ENCODE measurements at regions not wholly inside any gene's neighbourhood (a gene's known extent, or its start where the extent isn't known, plus 50 kb on each side); places are given as distances from the start of the nearest gene placed in this dataset.
"Not testable (repeated sequence)": the region's sequence is repeated elsewhere in the genome, so short reads cannot be mapped to it uniquely, and the experiment has no call there.

DNA sequence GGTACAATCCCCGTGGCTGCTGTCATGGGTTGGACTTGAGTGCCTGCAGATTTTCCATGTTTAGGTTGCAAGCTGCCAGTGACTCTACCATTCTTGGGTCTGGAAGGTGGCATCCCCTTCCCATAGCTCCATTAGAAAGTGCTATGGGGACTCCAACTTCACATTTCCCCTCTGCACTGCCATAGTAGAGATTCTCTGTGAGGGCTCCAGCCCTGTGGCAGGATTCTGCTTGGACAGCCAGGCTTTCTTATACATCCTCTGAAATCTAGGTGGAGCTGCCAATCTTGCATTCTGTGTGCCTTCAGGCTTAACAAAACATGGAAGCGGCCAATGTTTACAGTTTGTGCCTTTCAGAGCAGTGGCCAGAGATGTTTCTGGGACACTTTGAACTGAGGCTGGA lies 636.2 kb downstream of the SLITRK6 start:
- no peak for DNase-seq (ENCODE audit: low read depth)
- H3K4me3 ChIP-seq (ENCODE audit: low read depth, low read length), result no peak overlapping the region
- TF ChIP-seq, protein P1, sequence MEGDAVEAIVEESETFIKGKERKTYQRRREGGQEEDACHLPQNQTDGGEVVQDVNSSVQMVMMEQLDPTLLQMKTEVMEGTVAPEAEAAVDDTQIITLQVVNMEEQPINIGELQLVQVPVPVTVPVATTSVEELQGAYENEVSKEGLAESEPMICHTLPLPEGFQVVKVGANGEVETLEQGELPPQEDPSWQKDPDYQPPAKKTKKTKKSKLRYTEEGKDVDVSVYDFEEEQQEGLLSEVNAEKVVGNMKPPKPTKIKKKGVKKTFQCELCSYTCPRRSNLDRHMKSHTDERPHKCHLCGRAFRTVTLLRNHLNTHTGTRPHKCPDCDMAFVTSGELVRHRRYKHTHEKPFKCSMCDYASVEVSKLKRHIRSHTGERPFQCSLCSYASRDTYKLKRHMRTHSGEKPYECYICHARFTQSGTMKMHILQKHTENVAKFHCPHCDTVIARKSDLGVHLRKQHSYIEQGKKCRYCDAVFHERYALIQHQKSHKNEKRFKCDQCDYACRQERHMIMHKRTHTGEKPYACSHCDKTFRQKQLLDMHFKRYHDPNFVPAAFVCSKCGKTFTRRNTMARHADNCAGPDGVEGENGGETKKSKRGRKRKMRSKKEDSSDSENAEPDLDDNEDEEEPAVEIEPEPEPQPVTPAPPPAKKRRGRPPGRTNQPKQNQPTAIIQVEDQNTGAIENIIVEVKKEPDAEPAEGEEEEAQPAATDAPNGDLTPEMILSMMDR (IDR thresholded peaks at IDR 0.05; ENCODE audit: insufficient read depth, low read length), result no peak

DNA sequence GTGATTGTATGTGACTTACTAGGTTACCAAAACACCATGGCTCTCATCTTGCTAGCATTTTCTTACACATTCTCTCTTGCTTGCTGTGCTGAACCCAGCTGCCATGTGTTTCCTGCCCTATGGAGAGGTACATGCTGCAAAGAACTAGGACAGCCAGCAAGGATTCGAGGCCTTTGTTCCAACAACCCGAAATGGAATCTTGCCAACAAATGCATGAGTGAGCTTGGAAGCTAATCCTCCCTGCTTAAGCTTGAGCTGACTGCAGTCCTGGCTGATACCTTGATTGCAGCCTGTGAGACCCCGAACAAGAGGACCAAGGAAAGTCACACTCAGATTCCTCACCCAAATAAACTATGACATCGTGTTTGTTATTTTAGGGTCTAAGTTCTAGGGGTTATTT lies 651.2 kb downstream of the SLITRK6 start:
- H3K4me3 ChIP-seq (ENCODE audit: low read depth, low read length), result no peak overlapping the region
- TF ChIP-seq, protein P1 (IDR thresholded peaks at IDR 0.05; ENCODE audit: insufficient read depth, low read length), result no peak
- no peak for DNase-seq (ENCODE audit: low read depth)

GRCh38 chr13:85142351-85142927 lies 656.8 kb downstream of the SLITRK6 start:
- no peak overlapping the region for H3K4me3 ChIP-seq (ENCODE audit: low read depth, low read length)
- TF ChIP-seq, protein P1 (IDR thresholded peaks at IDR 0.05; ENCODE audit: insufficient read depth, low read length), result no peak
- no peak for DNase-seq (ENCODE audit: low read depth)

DNA sequence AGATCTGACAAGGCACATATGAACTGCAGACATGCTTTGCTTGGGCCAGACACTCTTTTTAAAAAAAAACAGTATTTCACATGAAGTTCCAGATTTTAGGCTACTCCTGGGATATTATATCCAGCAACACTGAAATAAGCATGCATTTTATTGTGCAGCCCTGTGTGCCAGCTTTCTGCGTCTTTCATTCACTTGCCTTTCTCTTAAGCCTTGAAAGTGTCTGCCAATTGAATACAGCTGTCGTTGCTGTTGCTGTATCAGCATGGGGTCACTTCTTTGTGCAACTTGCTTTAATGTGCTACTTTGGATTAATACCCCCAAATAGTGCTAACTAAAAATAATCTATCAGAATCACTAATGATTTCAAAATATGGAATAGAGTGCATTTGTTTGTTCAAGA lies 657.8 kb downstream of the SLITRK6 start:
- no peak for DNase-seq (ENCODE audit: low read depth)
- H3K4me3 ChIP-seq (ENCODE audit: low read depth, low read length), result no peak overlapping the region
- TF ChIP-seq, protein P1 (IDR thresholded peaks at IDR 0.05; ENCODE audit: insufficient read depth, low read length), result no peak

GRCh38 chr13:85140192-85140591 lies 659.0 kb downstream of the SLITRK6 start:
- no peak for DNase-seq (ENCODE audit: low read depth)
- no peak overlapping the region for H3K4me3 ChIP-seq (ENCODE audit: low read depth, low read length)
- TF ChIP-seq, protein P1 (IDR thresholded peaks at IDR 0.05; ENCODE audit: insufficient read depth, low read length), result no peak

DNA sequence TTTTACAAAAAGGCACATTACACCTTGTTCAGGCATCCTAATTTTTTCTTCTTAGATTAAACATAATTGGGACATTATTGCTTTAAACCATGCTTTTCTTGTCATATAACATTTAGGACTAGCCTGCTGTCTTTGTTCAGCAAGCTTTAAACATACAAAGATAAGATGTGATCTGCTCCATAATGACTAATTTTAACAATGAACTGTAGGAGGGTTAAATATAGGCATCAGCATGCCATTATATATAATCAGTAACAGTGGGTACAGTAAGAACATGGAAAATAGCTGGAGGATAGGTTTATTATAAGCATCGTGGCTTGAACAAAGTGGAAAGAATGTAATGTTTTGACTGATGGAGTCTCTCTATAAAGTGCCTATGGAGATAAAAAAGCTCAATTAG lies 661.7 kb downstream of the SLITRK6 start:
- no peak for DNase-seq (ENCODE audit: low read depth)
- TF ChIP-seq, protein P1 (IDR thresholded peaks at IDR 0.05; ENCODE audit: insufficient read depth, low read length), result no peak
- no peak overlapping the region for H3K4me3 ChIP-seq (ENCODE audit: low read depth, low read length)

- DNase-seq (ENCODE audit: low read depth), result no peak
- TF ChIP-seq, protein P1 (IDR thresholded peaks at IDR 0.05; ENCODE audit: insufficient read depth, low read length), result no peak
- no peak overlapping the region for H3K4me3 ChIP-seq (ENCODE audit: low read depth, low read length)
Observed at GRCh38 chr13:85132986-85133385, 666.2 kb downstream of the SLITRK6 start.

DNA sequence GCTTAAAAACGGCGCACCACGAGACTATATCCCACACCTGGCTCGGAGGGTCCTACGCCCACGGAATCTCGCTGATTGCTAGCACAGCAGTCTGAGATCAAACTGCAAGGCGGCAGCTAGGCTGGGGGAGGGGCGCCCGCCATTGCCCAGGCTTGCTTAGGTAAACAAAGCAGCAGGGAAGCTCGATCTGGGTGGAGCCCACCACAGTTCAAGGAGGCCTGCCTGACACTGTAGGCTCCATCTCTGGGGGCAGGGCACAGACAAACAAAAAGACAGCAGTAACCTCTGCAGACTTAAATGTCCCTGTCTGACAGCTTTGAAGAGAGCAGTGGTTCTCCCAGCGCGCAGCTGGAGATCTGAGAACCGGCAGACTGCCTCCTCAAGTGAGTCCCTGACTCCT lies 675.7 kb downstream of the SLITRK6 start:
- H3K4me3 ChIP-seq (ENCODE audit: low read depth, low read length); DNase-seq (ENCODE audit: low read depth): not testable (repeated sequence)

Measured in fibroblast of the aortic adventitia (primary cell).